ENCODE measurements at regions not wholly inside any gene's neighbourhood (a gene's known extent, or its start where the extent isn't known, plus 50 kb on each side); places are given as distances from the start of the nearest gene placed in this dataset.

DNA sequence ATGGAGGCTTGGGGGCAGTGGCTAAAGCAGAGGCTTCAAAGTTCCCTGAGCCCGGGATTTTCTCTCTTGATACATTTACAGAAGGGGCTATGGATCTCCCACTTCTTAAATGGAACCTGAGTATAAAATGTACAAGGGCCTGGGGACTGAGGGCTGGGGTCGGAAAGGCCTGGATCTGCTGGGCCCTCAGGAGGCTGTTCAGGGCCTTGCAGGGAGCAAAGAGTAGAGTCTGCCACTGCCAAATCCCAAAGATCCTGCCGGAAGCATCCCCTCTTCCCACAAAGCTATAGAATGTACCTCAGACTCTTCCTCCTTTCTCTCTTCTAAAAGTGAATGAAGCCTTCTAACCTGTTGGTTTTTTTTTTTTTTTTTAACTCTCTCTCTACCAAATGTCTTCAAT lies 59.8 kb upstream of the ARHGEF3 start:
- TF ChIP-seq EP300 (IDR thresholded peaks at IDR 0.05) (no peak), POLR2A (IDR thresholded peaks at IDR 0.05) (no peak), POLR2AphosphoS5 (IDR thresholded peaks at IDR 0.05) (no peak)
- TF ChIP-seq, protein P1, sequence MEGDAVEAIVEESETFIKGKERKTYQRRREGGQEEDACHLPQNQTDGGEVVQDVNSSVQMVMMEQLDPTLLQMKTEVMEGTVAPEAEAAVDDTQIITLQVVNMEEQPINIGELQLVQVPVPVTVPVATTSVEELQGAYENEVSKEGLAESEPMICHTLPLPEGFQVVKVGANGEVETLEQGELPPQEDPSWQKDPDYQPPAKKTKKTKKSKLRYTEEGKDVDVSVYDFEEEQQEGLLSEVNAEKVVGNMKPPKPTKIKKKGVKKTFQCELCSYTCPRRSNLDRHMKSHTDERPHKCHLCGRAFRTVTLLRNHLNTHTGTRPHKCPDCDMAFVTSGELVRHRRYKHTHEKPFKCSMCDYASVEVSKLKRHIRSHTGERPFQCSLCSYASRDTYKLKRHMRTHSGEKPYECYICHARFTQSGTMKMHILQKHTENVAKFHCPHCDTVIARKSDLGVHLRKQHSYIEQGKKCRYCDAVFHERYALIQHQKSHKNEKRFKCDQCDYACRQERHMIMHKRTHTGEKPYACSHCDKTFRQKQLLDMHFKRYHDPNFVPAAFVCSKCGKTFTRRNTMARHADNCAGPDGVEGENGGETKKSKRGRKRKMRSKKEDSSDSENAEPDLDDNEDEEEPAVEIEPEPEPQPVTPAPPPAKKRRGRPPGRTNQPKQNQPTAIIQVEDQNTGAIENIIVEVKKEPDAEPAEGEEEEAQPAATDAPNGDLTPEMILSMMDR (IDR thresholded peaks at IDR 0.05): no peak

Measured in stomach (tissue), 4 donors.